ENCODE measurements at regions not wholly inside any gene's neighbourhood (a gene's known extent, or its start where the extent isn't known, plus 50 kb on each side); places are given as distances from the start of the nearest gene placed in this dataset.
"Not testable (repeated sequence)": the region's sequence is repeated elsewhere in the genome, so short reads cannot be mapped to it uniquely, and the experiment has no call there.

DNA sequence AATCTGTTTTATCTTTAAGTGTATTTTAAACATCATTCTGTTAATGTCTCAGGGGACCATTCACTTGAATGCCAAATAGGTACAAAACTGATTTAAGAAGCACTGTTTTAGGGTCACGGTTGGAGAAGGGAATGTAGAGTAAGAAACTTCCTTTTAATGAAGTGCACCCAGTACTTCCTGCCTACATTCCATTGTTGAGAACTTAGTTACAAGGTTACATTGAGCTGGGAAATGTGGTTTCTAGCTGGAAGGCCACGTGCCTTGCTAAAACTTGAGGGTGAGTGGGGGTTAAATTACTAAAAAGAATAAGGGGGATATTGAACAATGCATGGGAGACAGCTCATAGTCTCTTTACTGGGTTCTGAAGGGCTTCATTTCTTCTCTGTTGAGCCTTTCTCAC, 78.3 kb upstream of the TBC1D5 start:
- no peak for DNase-seq

DNA sequence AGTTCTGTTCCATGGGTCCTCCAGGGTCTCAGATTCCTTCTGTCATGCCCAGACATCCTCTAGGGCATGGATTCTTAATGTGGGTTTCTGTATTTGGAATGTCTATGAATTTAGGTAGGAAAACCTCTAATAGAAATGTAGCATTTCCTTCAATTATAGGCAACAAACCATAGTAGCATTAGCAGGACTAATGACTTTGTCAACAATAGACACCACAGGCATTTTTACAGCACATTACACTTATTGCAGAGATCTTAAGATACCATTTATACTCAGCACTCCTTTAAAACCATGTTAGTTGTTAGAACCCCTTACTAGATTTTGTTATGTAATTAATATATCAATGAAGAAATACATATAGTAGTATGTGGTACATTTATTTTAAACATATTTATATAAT, 77.8 kb upstream of the TBC1D5 start:
- DNase-seq: no peak

DNA sequence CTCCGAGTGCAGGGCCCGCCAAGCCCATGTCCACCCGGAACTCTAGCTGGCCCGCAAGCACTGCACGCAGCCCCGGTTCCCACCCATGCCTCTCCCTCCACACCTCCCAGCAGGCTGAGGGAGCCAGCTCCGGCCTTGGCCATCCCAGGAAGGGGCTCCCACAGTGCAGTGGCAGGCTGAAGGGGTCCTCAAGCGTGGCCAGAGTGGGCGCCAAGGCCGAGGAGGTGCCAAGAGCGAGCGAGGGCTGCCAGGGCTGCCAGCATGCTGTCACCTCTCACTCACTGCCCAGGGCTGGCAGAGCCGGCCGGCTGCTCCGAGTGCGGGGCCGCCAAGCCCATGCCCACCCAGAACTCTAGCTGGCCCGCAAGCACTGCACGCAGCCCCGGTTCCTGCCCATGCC, 75.5 kb upstream of the TBC1D5 start:
- DNase-seq: not testable (repeated sequence)

DNA sequence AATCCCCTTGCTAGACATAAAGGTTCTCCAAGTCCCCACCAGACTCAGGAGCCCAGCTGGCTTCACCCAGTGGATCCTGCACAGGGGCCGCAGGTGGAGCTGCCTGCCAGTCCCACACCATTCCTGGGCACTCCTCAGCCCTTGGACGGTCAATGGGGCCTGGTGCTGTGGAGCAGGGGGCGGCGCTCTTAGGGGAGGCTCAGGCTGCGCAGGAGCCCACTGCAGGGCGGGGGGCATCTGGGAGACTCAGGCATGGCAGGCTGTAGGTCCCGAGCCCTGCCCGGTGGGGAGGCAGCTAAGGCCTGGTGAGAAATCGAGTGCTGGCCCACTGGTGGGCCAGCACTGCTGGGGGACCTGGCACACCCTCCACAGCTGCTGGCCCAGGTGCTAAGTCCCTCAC, 75.1 kb upstream of the TBC1D5 start:
- DNase-seq: no peak

DNA sequence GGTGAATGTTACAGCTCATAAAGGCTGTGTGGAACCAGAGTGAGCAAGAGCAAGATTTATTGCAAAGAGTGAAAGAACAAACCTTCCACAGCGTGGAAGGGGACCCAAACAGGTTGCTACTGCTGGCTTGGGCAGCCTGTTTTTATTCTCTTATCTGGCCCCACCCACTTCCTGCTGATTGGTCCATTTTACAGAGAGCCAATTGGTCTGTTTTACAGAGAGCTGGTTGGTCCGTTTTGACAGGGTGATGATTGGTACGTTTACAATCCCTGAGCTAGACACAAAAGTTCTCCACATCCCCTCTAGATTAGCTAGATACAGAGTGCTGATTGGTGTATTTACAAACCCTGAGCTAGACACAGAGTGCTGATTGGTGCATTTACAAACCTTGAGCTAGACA, 74.4 kb upstream of the TBC1D5 start:
- DNase-seq: not testable (repeated sequence)

DNA sequence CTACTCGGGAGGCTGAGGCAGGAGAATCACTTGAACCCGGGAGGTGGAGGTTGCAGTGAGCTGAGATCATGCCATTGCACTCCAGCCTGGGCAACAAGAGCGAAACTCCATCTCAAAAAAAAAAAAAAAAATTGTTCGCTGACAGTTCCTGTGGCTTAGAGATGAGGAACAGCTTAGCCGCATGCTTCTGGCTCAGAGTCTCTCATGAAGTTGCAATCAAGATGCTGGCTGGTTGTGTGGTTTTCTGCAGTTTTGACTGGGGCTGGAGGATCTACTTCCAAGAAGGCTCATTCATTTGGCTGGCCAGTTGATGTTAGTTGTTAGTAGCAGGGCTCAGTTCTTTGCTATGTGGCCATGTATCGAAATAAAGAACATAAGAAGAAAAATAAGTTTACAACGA, 69.9 kb upstream of the TBC1D5 start:
- not testable (repeated sequence) for DNase-seq

DNA sequence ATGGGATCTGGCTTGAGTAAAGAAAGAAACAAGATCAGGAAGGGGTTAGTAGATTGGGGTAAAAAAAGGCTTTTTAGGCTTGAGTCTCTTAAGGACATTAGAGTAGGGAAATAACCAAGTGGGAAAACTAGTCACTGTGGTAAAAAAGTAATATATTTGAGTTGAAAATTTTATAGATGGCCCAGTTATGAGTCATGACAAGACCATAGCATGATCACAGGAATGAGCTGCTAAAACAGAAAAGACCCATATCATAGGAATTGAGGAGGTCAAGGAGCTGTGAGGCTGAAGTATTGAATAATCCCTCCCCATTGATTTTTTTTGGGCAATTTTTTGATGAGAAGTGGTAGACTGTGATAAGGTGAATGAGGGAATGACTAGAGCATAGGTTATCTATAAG, 69.2 kb upstream of the TBC1D5 start:
- no peak for DNase-seq

DNA sequence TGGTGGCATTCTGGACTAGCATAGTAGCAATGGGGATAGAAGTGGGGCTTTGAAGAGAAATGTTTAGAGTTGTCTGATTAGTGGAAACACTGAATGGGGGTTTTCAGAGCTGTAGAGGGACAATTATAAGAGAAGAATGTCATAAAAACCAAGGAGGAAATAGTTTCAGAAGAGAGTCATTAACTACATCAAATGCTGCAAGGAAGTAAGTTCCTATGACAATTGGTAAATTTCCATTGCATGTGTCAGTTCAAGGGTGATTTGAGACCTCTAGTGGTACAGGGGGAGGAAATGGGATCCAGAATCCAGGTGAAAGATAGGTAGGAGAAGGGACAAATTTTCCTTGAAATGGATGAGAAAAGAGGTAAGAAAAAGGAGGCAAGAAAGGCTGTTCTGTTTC, 68.3 kb upstream of the TBC1D5 start:
- no peak for DNase-seq

DNA sequence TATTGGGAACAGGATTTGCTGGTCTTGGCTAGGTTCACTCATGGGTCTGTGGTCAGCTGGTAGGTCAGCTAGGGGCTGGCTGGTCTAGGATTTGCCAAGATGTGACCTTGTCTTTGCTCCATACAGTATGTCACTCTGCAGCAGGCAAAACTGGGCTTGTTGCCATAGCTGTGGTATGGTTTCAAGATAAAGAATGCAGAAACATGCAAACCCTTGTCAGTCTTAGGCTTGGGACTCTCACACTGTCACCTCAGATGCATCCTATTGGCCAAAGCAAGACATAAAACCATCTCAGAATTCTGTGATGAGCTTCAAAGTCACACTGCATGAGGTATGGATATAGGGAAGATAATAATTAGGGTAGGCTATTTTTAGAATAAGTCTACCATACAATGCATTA, 66.6 kb upstream of the TBC1D5 start:
- no peak for DNase-seq

DNA sequence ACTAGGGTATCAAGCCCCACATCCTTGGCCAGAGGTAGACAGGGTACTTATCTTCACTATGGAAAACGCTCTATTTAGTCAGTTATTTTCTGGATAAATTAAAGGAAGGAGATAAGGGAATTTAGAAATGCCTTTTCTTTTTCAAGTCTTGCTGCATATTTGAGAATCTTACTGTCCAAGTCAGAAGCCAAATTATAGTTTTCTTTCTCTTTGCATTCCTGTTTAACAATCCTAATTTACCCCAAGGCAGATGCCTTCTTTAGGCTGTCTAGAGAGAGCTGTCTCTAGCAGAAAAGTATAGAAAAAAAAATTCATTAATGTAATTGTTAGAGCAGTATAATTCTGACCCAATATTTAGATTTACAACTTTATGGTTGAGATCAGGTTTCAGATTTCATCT, 64.4 kb upstream of the TBC1D5 start:
- DNase-seq: no peak

DNA sequence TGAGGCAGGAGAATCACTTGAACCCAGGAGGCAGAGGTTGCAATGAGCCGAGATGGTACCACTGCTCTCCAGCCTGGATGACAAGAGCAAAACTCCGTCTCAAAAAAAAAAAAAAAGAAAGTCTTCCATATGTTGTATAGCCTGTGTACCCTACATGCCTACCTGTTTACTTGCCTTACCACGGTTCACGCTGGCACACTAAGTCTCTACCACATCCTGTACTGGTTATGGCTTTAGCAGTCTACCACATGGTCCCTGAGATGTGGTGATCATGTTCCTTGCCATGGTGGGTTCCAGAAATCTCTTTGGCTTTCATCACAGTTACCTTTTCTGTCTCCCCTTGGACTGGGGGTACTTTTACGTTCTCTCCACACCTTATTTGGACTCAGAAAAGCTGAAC, 63.8 kb upstream of the TBC1D5 start:
- DNase-seq: no peak

DNA sequence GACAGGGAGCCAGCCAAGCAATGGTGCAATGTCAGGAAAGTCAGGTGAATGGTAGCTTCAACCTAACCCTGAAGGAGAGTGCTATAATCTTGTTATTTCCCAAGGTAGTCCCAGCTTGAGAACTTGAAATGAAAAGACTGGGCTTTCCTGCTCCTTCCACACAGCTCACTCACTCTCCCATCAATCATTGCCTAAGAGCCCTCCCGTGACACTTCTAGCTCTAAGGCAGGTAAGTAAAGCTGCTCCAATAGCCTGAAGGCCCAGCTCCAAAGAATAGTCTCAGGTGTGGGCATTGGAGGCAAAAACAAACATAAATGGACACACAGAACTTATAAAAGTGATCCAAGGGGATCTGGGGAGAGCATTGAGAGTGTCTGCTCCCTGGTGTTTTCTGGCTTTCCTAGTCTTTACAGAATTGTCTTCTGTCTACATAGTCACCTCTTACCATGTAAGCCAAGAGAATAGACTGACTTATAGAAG, 63.1 kb upstream of the TBC1D5 start:
- no peak for DNase-seq

DNA sequence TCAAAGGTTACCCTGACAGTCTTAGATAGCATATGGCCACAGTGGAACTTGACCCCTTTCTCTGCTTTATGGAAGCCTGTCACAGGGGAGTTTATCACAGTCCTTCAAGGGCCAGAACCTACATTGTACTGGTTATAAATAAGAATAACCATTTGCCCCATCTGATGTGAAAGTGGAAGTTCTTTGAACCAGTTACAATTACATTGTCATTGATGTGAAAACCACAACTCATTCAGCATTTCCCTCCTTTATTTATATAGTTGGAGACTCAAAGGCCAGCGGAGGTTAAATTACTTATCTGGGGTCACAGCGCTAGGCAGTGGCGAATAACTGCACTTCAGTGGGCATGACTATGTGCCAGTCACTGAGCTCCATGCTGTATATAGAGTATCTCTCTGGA, 60.5 kb upstream of the TBC1D5 start:
- no peak for DNase-seq

DNA sequence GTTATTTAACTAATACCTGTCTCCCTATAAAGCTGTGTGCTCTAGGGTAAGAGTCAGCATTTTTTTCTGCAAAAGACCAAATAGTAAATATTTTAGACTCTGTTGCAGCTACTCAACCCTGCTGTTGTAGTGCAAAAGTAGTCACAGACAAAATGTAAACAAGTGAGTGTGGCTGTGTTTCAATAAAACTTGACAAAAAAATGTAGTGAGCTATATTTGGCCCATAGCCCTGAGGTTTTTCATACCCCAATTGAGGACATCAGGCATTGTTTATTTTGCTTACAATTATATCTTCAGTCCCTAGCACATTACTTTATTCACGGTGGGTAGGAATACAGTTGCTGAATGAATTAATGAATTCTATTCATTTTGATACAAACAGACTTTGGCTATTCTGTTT, 58.7 kb upstream of the TBC1D5 start:
- DNase-seq: no peak

DNA sequence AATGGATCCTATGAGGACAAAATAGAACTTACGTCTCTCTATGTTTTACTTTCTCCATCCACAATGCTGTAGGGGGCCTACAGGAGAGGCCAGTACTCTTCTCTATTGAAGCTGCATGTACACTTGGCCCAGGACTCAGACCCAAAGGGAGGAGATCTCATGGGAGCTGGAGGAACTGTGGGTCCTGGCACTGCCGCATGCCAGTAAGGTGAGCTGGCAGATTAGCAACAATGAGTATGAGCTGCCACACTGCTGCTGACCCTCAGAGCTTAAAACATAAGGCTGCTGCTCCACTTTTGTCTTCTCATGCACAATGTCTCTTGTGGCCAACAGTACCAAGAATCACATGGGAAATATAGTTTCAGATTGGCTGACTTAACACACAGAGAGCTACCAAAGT, 57.8 kb upstream of the TBC1D5 start:
- no peak for DNase-seq

DNA sequence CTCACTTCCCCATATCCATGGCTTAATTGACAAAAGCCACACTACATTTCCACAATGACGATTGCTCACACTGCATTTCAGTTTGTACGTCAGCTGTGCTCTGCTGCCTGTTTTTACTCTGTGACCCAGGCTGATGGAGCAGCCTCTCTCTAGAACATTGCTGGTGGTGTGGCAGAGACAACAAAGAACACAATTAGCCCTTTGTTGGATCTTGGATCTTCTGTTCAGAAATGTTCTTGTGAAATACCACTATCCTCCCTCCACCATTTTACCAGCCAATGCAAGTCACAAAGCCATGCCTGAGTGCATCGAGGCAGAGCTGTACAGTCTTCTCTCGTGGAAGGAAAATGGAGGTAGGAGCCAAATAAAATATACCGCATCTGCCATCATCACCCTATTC, 56.9 kb upstream of the TBC1D5 start:
- no peak for DNase-seq

DNA sequence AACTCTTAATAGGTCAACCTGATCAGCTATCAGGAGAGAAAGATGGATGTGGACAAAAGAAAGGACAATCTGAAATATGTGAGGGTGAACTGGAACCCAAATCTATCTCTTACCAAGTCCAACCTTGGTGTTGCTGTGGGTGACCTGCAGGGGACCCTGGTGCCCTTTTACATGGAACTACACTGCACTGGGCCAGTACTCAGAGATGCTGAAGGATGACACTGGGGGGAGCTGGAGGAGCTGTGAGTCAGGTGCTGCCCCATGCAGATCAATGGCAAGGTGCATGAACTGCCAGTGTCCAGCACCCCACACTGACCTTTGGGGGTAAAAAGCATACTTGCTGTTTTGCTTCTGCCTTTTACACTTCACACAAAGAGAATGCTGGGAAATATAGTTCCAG, 55.6 kb upstream of the TBC1D5 start:
- DNase-seq: no peak

DNA sequence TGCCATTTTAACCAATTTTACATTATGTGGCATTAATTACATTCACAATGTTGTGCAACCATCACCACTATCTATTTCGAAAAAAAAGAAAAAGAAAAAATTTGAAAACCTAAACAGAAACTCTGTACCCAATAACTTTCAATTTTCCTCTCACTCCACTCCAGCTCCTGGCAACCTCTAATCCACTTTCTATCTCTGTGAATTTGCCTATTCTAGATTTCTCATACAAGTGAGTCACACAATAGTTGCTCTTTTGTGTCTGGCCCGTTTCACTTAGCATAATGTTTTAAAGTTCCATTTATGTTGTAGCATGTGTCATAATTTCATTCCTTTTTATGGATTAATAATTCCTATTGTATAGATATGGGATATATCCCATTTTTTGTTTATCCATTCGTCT, 53.3 kb upstream of the TBC1D5 start:
- DNase-seq: no peak

DNA sequence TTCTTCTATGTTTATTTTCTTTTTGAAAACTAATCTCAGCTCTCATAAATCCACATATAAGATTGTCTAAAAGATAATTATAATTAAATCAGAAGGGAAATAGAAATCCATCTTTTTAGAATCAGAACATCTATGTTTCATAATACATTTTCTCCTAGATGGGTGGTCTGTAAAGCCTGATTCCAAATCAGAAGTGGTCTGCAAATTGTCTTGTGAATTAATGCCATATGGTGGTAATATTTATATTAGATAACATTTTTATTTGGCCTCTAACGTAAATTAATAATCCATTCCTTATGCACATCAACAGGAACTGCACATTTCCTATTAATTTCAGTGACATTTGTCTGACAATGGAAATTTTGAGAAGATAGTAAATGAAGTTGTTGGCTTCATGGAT, 52.8 kb upstream of the TBC1D5 start:
- DNase-seq: no peak

DNA sequence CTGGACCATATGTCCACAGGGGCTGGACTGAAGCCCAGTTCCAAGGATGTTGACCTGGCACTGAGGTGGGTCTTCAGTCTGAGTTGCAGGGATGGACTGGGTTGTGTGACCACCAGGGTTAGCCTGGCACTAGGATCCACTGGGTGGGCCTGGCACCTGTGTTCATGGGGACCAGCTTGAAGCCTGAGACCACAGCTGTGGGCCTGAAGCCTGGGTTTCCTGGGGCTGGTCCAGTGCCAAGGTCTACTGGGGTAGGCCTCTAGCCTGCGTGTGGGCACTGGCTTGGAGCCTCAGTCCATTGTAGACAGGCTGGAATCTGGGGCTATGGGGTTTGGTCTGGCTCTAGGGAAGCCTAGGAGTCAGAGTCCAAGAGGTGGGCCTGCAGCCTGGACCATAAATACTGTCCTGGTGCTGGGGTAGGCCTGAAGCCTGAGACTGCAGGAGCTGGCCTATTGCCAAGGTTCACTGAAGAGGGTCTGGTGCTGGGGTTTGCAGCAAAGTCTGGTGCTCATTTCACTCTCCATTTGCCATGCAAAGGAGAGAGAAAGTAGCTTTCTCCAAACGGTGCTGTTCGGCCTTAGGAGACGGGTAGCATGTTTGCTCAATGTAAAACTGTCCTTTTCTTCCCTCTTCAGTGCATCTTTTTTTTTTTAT, 51.2 kb upstream of the TBC1D5 start:
- DNase-seq: no peak

Measured in NCI-H1436 (cell line).